Heart left ventricle (tissue), 16 donors: ENCODE measurements at regions not wholly inside any gene's neighbourhood (a gene's known extent, or its start where the extent isn't known, plus 50 kb on each side); places are given as distances from the start of the nearest gene placed in this dataset.
A peak's percentile ranks its signal among the peaks of the same experiment; 100 is the strongest.

Experiments
- ATAC-seq, 4 donors: fragments of 200-7000 bp; cut with Tn5 transposase; one replicate each; pipeline ENCODE4 v1.9.1; 2020 to 2022; ENCODE audit warnings: moderate library complexity in 4 of 4, mild to moderate bottlenecking in 3 of 4, moderate number of reproducible peaks in 1 of 4
- DNase-seq, 5 donors: peaks; one replicate each; pipeline ENCODE4 v3.0.0-alpha.2; 2020
- H3K27ac ChIP-seq, 12 donors: fragments of 200-600 bp; sonication (generic) in 4 of 12; one replicate each; pipeline versions ENCODE4 v1.5.0 to v1.8.0; 2016 to 2022; ENCODE audit warnings: mild to moderate bottlenecking in 2 of 12
- H3K27me3 ChIP-seq, 9 donors: fragments of 200-600 bp; sonication (generic) in 2 of 9; one replicate each; pipeline versions ENCODE4 v1.5.1 to v1.8.0; 2016 to 2022; ENCODE audit warnings: mild to moderate bottlenecking in 3 of 9
- H3K36me3 ChIP-seq, 9 donors: fragments of 200-600 bp; sonication (generic) in 2 of 9; one replicate each; pipeline versions ENCODE4 v1.5.0 to v1.8.0; 2018 to 2022; ENCODE audit warnings: mild to moderate bottlenecking in 2 of 9
- H3K4me1 ChIP-seq, 12 donors: fragments of 200-600 bp; sonication (generic) in 4 of 12; one replicate each; pipeline versions ENCODE4 v1.5.0 to v1.8.0; 2016 to 2022; ENCODE audit warnings: mild to moderate bottlenecking in 3 of 12
- H3K4me3 ChIP-seq, 12 donors: fragments of 200-600 bp; sonication (generic) in 4 of 12; one replicate each; pipeline versions ENCODE4 v1.5.0 to v1.8.0; 2017 to 2022; ENCODE audit warnings: mild to moderate bottlenecking in 9 of 12, moderate library complexity in 4 of 12
- H3K9me3 ChIP-seq, 12 donors: fragments of 200-600 bp; sonication (generic) in 4 of 12; one replicate each; pipeline versions ENCODE4 v1.5.0 to v1.8.0; 2016 to 2022; ENCODE audit warnings: mild to moderate bottlenecking in 1 of 12
- CTCF ChIP-seq, 12 donors: fragments of 200-600 bp; sonication (generic) in 4 of 12; IDR thresholded peaks; one replicate each; pipeline versions ENCODE4 v1.5.0 to v1.8.0; 2018 to 2022; ENCODE audit warnings: antibody characterized with exemption in 12 of 12, mild to moderate bottlenecking in 5 of 12
- POLR2A ChIP-seq, 2 donors: fragments of 450-650 bp; IDR thresholded peaks; one replicate each; pipeline ENCODE4 v1.6.1; 2017; ENCODE audit warnings: antibody characterized with exemption in 2 of 2, mild to moderate bottlenecking in 2 of 2, moderate library complexity in 2 of 2
- WGBS, 4 donors: extraction: QIAGEN DNeasy Blood & Tissue Kit in 2 of 4; methylation state at CpG; one replicate each; pipeline versions ENCODE4 v1.1.5 to v1.1.7; 2013 to 2018; 5-methylcytosine and 5-hydroxymethylcytosine counted together
- intact Hi-C, 10 donors: fragments of 100-400 bp; cut with DNase I; formaldehyde crosslinking; loops; one replicate each; pipeline versions ENCODE4 v1.11.1 to v1.14.2; 2022
- donor health status: ischemic (EF 13 %, LVEDD 7.1; RV severe dilation, severe dysfunction).
- donor health status: healthy with polysubstance abuse.
- donor health status: DM: no; HTN: yes; CAD: no.
- donor health status: DM: no; HTN: no; CAD: no.
- donor health status: ischemic (EF 25% LVEDD 6.9; RV normal size, moderate dysfunction).
- donor health status: ischemic (EF 25% LVEDD 5.7; RV mildly dilated, moderate dysfunction).
- donor health status: healthy.
- donor health status: DM: yes; HTN: yes; CAD: no.
- donor health status: ischemic (EF 35%, LVEDD 5.7; RV mildly dilated, moderate dysfunction).
- donor health status: nonischemic (EF 11% LVEDD 7.7; RV severe dilation, severe dysfunction).
- donor health status: DM: yes; HTN: yes; CAD: no.
- donor health status: PGD.
- donor health status: ischemic (EF 29% LVEDD 5.4; RV normal size, mild dysfunction).
- donor health status: nonischemic (EF 23%, LVEDD 6.1; RV moderate dilation, normal function).

GRCh38 chr11:96905663-96906062 lies 515.9 kb downstream of the JRKL start:
- Histone ChIP-seq H3K4me1 (peaks cover 0 to 20% (median 4%) of the 10 kb centered on the region in 12 donors), H3K4me3 (no peak overlapping the region), H3K27me3 (no peaks in the 10 kb centered on the region), H3K27ac (peak overlapping the region in 8 of 12 donors; percentile 5 to 73 (median 40)), H3K9me3 (peaks cover 0 to 14% (median 2%) of the 10 kb centered on the region in 12 donors), H3K36me3 (no peaks in the 10 kb centered on the region)
- intact Hi-C loops, result no loop called here
- ATAC-seq (no peak), DNase-seq (no peak)
- TF ChIP-seq CTCF (IDR thresholded peaks at IDR 0.05), result no peak

- no peak for ATAC-seq
- Histone ChIP-seq H3K9me3 (peaks cover 0 to 14% (median 2%) of the 10 kb centered on the region in 12 donors), H3K27me3 (no peaks in the 10 kb centered on the region), H3K4me1 (peaks cover 0 to 20% (median 4%) of the 10 kb centered on the region in 12 donors), H3K27ac (no peak overlapping the region), H3K4me3 (no peak overlapping the region), H3K36me3 (no peaks in the 10 kb centered on the region)
- intact Hi-C loops, result no loop called here
- DNase-seq, result no peak
- WGBS, 4 donors, result 87 to 100% (median 90%) methylated on average over 1 of the region's 1 CpG
- TF ChIP-seq POLR2A (IDR thresholded peaks at IDR 0.05) (no peak), CTCF (IDR thresholded peaks at IDR 0.05) (no peak)
Observed at GRCh38 chr11:96906476-96906875, 516.7 kb downstream of the JRKL start.

GRCh38 chr11:96925862-96926261 lies 536.0 kb downstream of the JRKL start:
- intact Hi-C loops, result no loop called here
- H3K4me3 ChIP-seq, result no peak overlapping the region
- no peak overlapping the region for H3K27ac ChIP-seq
- H3K4me1 ChIP-seq, result no peaks in the 10 kb centered on the region
- H3K27me3 ChIP-seq, result no peaks in the 10 kb centered on the region
- DNase-seq, result no peak
- no peaks in the 10 kb centered on the region for H3K36me3 ChIP-seq
- H3K9me3 ChIP-seq, result peaks cover 0 to 5% (median 0%) of the 10 kb centered on the region in 12 donors
- ATAC-seq, result no peak
- no peak for TF ChIP-seq POLR2A (IDR thresholded peaks at IDR 0.05)

GRCh38 chr11:96940227-96940626 lies 550.4 kb downstream of the JRKL start:
- H3K4me3 ChIP-seq, result no peak overlapping the region
- TF ChIP-seq POLR2A (IDR thresholded peaks at IDR 0.05), result no peak
- no peak for TF ChIP-seq CTCF (IDR thresholded peaks at IDR 0.05)
- DNase-seq (no peak), ATAC-seq (no peak)
- H3K36me3 ChIP-seq, result no peaks in the 10 kb centered on the region
- H3K27ac ChIP-seq, result no peak overlapping the region
- H3K9me3 ChIP-seq, result no peaks in the 10 kb centered on the region
- H3K27me3 ChIP-seq, result no peaks in the 10 kb centered on the region
- no peaks in the 10 kb centered on the region for H3K4me1 ChIP-seq
- intact Hi-C loops, result no loop called here

GRCh38 chr11:96942855-96943254 lies 553.0 kb downstream of the JRKL start:
- ATAC-seq (no peak), DNase-seq (no peak)
- H3K4me1 ChIP-seq, result no peaks in the 10 kb centered on the region
- WGBS, 4 donors, result 78 to 84% (median 82%) methylated on average over 6 of the region's 6 CpGs
- intact Hi-C loops, result no loop called here
- no peaks in the 10 kb centered on the region for H3K9me3 ChIP-seq
- no peaks in the 10 kb centered on the region for H3K27me3 ChIP-seq
- no peak overlapping the region for H3K4me3 ChIP-seq
- H3K27ac ChIP-seq, result no peak overlapping the region
- TF ChIP-seq POLR2A (IDR thresholded peaks at IDR 0.05) (no peak), CTCF (IDR thresholded peaks at IDR 0.05) (no peak)
- no peaks in the 10 kb centered on the region for H3K36me3 ChIP-seq
